Endothelial cell (in vitro differentiated cells): ENCODE measurements at regions not wholly inside any gene's neighbourhood (a gene's known extent, or its start where the extent isn't known, plus 50 kb on each side); places are given as distances from the start of the nearest gene placed in this dataset.

ENCODE experiments used
- DNase-seq: peaks from one replicate; pipeline ENCODE4 v3.0.0; 2021; ENCODE audit warnings: low spot score
- H3K27ac Mint-ChIP-seq: one replicate; pipeline ENCODE4 v1.8.0; 2021; ENCODE audit warnings: mixed read lengths, inconsistent platforms; ENCODE audit not compliant: unreplicated experiment
- H3K27me3 Mint-ChIP-seq: one replicate; pipeline ENCODE4 v1.8.0; 2021; ENCODE audit warnings: mild to moderate bottlenecking, moderate library complexity, mixed read lengths, inconsistent platforms; ENCODE audit not compliant: unreplicated experiment
- H3K36me3 Mint-ChIP-seq: one replicate; pipeline ENCODE4 v1.8.0; 2021; ENCODE audit warnings: mild to moderate bottlenecking, low read depth, mixed read lengths, inconsistent platforms; ENCODE audit not compliant: unreplicated experiment
- H3K4me1 Mint-ChIP-seq: one replicate; pipeline ENCODE4 v1.8.0; 2021; ENCODE audit warnings: mild to moderate bottlenecking, mixed read lengths, inconsistent platforms; ENCODE audit not compliant: unreplicated experiment
- H3K4me3 Mint-ChIP-seq: one replicate; pipeline ENCODE4 v1.8.0; 2021; ENCODE audit warnings: mild to moderate bottlenecking, mixed read lengths, inconsistent platforms; ENCODE audit not compliant: unreplicated experiment
- H3K9me3 Mint-ChIP-seq: one replicate; pipeline ENCODE4 v1.8.0; 2021; ENCODE audit warnings: mixed read lengths, inconsistent platforms; ENCODE audit not compliant: unreplicated experiment
- TF ChIP-seq, protein P1 (sequence below): fragments of 200-600 bp; sonication (generic); IDR thresholded peaks from one replicate; pipeline ENCODE4 v1.5.0; 2021; ENCODE audit warnings: antibody characterized with exemption; ENCODE audit not compliant: unreplicated experiment

- peaks cover 6% of the 10 kb centered on the region for H3K4me1 Mint-ChIP-seq
Observed at GRCh38 chr2:12096788-12097449, 350.5 kb downstream of the LPIN1 start.

GRCh38 chr2:12097859-12098258 is 351.4 kb downstream of the LPIN1 start:
- TF ChIP-seq, protein P1, sequence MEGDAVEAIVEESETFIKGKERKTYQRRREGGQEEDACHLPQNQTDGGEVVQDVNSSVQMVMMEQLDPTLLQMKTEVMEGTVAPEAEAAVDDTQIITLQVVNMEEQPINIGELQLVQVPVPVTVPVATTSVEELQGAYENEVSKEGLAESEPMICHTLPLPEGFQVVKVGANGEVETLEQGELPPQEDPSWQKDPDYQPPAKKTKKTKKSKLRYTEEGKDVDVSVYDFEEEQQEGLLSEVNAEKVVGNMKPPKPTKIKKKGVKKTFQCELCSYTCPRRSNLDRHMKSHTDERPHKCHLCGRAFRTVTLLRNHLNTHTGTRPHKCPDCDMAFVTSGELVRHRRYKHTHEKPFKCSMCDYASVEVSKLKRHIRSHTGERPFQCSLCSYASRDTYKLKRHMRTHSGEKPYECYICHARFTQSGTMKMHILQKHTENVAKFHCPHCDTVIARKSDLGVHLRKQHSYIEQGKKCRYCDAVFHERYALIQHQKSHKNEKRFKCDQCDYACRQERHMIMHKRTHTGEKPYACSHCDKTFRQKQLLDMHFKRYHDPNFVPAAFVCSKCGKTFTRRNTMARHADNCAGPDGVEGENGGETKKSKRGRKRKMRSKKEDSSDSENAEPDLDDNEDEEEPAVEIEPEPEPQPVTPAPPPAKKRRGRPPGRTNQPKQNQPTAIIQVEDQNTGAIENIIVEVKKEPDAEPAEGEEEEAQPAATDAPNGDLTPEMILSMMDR, result no peak
- no peaks in the 10 kb centered on the region for H3K36me3 Mint-ChIP-seq
- peaks cover 6% of the 10 kb centered on the region for H3K4me1 Mint-ChIP-seq
- H3K27me3 Mint-ChIP-seq, result peaks cover 3% of the 10 kb centered on the region
- H3K4me3 Mint-ChIP-seq, result no peak overlapping the region
- no peak for DNase-seq
- H3K27ac Mint-ChIP-seq, result no peak overlapping the region
- H3K9me3 Mint-ChIP-seq, result no peaks in the 10 kb centered on the region

More at GRCh38 chr2:12096788-12097449, 350.5 kb downstream of the LPIN1 start:
- TF ChIP-seq, protein P1, result no peak
- no peaks in the 10 kb centered on the region for H3K36me3 Mint-ChIP-seq
- peaks cover 3% of the 10 kb centered on the region for H3K27me3 Mint-ChIP-seq
- no peaks in the 10 kb centered on the region for H3K9me3 Mint-ChIP-seq
- no peak for DNase-seq
- no peak overlapping the region for H3K4me3 Mint-ChIP-seq
- no peak overlapping the region for H3K27ac Mint-ChIP-seq

GRCh38 chr2:12099374-12099773 is 352.9 kb downstream of the LPIN1 start:
- H3K36me3 Mint-ChIP-seq, result no peaks in the 10 kb centered on the region
- no peak overlapping the region for H3K4me3 Mint-ChIP-seq
- H3K9me3 Mint-ChIP-seq, result no peaks in the 10 kb centered on the region
- H3K4me1 Mint-ChIP-seq, result peaks cover 6% of the 10 kb centered on the region
- peaks cover 3% of the 10 kb centered on the region for H3K27me3 Mint-ChIP-seq
- TF ChIP-seq, protein P1, result no peak
- H3K27ac Mint-ChIP-seq, result no peak overlapping the region
- no peak for DNase-seq

GRCh38 chr2:12102679-12103078 is 356.2 kb downstream of the LPIN1 start:
- H3K9me3 Mint-ChIP-seq, result no peaks in the 10 kb centered on the region
- H3K27me3 Mint-ChIP-seq, result peaks cover 3% of the 10 kb centered on the region
- H3K27ac Mint-ChIP-seq, result no peak overlapping the region
- H3K4me3 Mint-ChIP-seq, result no peak overlapping the region
- H3K36me3 Mint-ChIP-seq, result no peaks in the 10 kb centered on the region
- DNase-seq, result no peak
- TF ChIP-seq, protein P1, result no peak
- peaks cover 6% of the 10 kb centered on the region for H3K4me1 Mint-ChIP-seq

- no peak for DNase-seq
- Mint-ChIP-seq H3K36me3 (no peaks in the 10 kb centered on the region), H3K9me3 (no peaks in the 10 kb centered on the region), H3K4me1 (no peaks in the 10 kb centered on the region), H3K4me3 (no peak overlapping the region), H3K27me3 (peaks cover 2% of the 10 kb centered on the region), H3K27ac (no peak overlapping the region)
- TF ChIP-seq, protein P1, result no peak
Observed at GRCh38 chr2:12105180-12105579, 358.7 kb downstream of the LPIN1 start.
